Activated B cell treated with CpG ODN at 0.5 μM for 24 hours (primary cell): ENCODE measurements at regions not wholly inside any gene's neighbourhood (a gene's known extent, or its start where the extent isn't known, plus 50 kb on each side); places are given as distances from the start of the nearest gene placed in this dataset.

Experiments
- ATAC-seq: fragments of 200-7000 bp; cut with Tn5 transposase; one replicate; pipeline ENCODE4 v1.10.0; 2021; ENCODE audit warnings: low read depth, mild to moderate bottlenecking, moderate library complexity
- CTCF ChIA-PET: fragments of 350-600 bp; sonication (Branson Sonifier 250); formaldehyde crosslinking; loops from one replicate; lab custom pipeline; 2021; ENCODE audit warnings: antibody characterized with exemption; lab: Charles Lee
- POLR2A ChIA-PET: fragments of 350-600 bp; sonication (Branson Sonifier 250); formaldehyde crosslinking; loops from one replicate; lab custom pipeline; 2021; ENCODE audit warnings: antibody characterized with exemption; lab: Charles Lee
- DNase-seq: peaks from one replicate; pipeline ENCODE4 v3.0.0; 2022
- H3K27ac Mint-ChIP-seq: one replicate; pipeline ENCODE4 v1.8.0; 2020; ENCODE audit warnings: mixed read lengths
- H3K27me3 Mint-ChIP-seq: one replicate; pipeline ENCODE4 v1.8.0; 2021; ENCODE audit warnings: mixed read lengths
- H3K36me3 Mint-ChIP-seq: one replicate; pipeline ENCODE4 v1.8.0; 2021; ENCODE audit warnings: low read depth, mixed read lengths
- H3K4me1 Mint-ChIP-seq: one replicate; pipeline ENCODE4 v1.8.0; 2021; ENCODE audit warnings: mixed read lengths
- H3K4me3 Mint-ChIP-seq: one replicate; pipeline ENCODE4 v1.8.0; 2020; ENCODE audit warnings: mild to moderate bottlenecking, mixed read lengths
- H3K9me3 Mint-ChIP-seq: one replicate; pipeline ENCODE4 v1.8.0; 2020; ENCODE audit warnings: mixed read lengths
- CTCF ChIP-seq: fragments of 200-600 bp; IDR thresholded peaks from one replicate; pipeline ENCODE4 v1.8.0; 2022; ENCODE audit warnings: antibody characterized with exemption, mild to moderate bottlenecking
- intact Hi-C: fragments of 100-400 bp; cut with micrococcal nuclease; formaldehyde crosslinking; loops from one replicate; pipeline ENCODE4 v1.15.1; 2024

GRCh38 chr12:25659621-25660020 is 106.5 kb upstream of the LMNTD1 start:
- no peak overlapping the region for H3K4me3 Mint-ChIP-seq
- no peaks in the 10 kb centered on the region for H3K9me3 Mint-ChIP-seq
- ATAC-seq = no peak
- H3K27ac Mint-ChIP-seq = no peak overlapping the region
- peaks cover 6% of the 10 kb centered on the region for H3K27me3 Mint-ChIP-seq
- H3K4me1 Mint-ChIP-seq = no peaks in the 10 kb centered on the region
- no peaks in the 10 kb centered on the region for H3K36me3 Mint-ChIP-seq
- POLR2A ChIA-PET = no interaction called here
- no peak for TF ChIP-seq CTCF
- no peak for DNase-seq
- intact Hi-C loops = no loop called here
- CTCF ChIA-PET = no interaction called here

GRCh38 chr12:25670076-25671055 is 117.3 kb upstream of the LMNTD1 start:
- intact Hi-C loops = no loop called here
- POLR2A ChIA-PET = no interaction called here
- ATAC-seq = no peak

GRCh38 chr12:25675808-25676207 is 122.7 kb upstream of the LMNTD1 start:
- CTCF ChIA-PET = no interaction called here
- POLR2A ChIA-PET = no interaction called here
- Mint-ChIP-seq H3K27me3 (peaks cover 3% of the 10 kb centered on the region), H3K4me1 (no peaks in the 10 kb centered on the region), H3K4me3 (no peak overlapping the region), H3K27ac (no peak overlapping the region), H3K9me3 (no peaks in the 10 kb centered on the region), H3K36me3 (no peaks in the 10 kb centered on the region)
- ATAC-seq (no peak), DNase-seq (no peak)
- TF ChIP-seq CTCF = no peak
- intact Hi-C loops = no loop called here

More at GRCh38 chr12:25670076-25671055, 117.3 kb upstream of the LMNTD1 start:
- Mint-ChIP-seq H3K27me3 (peaks cover 7% of the 10 kb centered on the region), H3K9me3 (no peaks in the 10 kb centered on the region), H3K4me3 (no peak overlapping the region), H3K4me1 (no peaks in the 10 kb centered on the region), H3K36me3 (no peaks in the 10 kb centered on the region), H3K27ac (no peak overlapping the region)
- DNase-seq = no peak
- CTCF ChIA-PET = no interaction called here
- TF ChIP-seq CTCF = no peak

- Mint-ChIP-seq H3K9me3 (no peaks in the 10 kb centered on the region), H3K27ac (no peak overlapping the region), H3K4me3 (no peak overlapping the region), H3K4me1 (no peaks in the 10 kb centered on the region), H3K27me3 (peaks cover 3% of the 10 kb centered on the region), H3K36me3 (no peaks in the 10 kb centered on the region)
- ChIA-PET POLR2A (no interaction called here), CTCF (no interaction called here)
- no peak for DNase-seq
- ATAC-seq = no peak
- intact Hi-C loops = no loop called here
- no peak for TF ChIP-seq CTCF
Observed at GRCh38 chr12:25677232-25677937, 124.3 kb upstream of the LMNTD1 start.

- CTCF ChIA-PET = no interaction called here
- DNase-seq (no peak), ATAC-seq (no peak)
- peaks cover 6% of the 10 kb centered on the region for H3K27me3 Mint-ChIP-seq
- H3K9me3 Mint-ChIP-seq = no peaks in the 10 kb centered on the region
- H3K27ac Mint-ChIP-seq = no peak overlapping the region
- no peak overlapping the region for H3K4me3 Mint-ChIP-seq
- POLR2A ChIA-PET = no interaction called here
- no peaks in the 10 kb centered on the region for H3K36me3 Mint-ChIP-seq
- no peaks in the 10 kb centered on the region for H3K4me1 Mint-ChIP-seq
- intact Hi-C loops = no loop called here
- TF ChIP-seq CTCF = no peak
Observed at GRCh38 chr12:25681580-25681979, 128.5 kb upstream of the LMNTD1 start.
